Parathyroid adenoma (tissue), 2 donors: ENCODE measurements at regions not wholly inside any gene's neighbourhood (a gene's known extent, or its start where the extent isn't known, plus 50 kb on each side); places are given as distances from the start of the nearest gene placed in this dataset.
"Not testable (repeated sequence)": the region's sequence is repeated elsewhere in the genome, so short reads cannot be mapped to it uniquely, and the experiment has no call there.

Source experiments
- H2AFZ ChIP-seq: fragments of 300-600 bp; sonication (generic); one replicate; pipeline ENCODE4 v1.7.0; 2017; ENCODE audit warnings: antibody characterized with exemption, mild to moderate bottlenecking
- H3K27ac ChIP-seq: fragments of 300-600 bp; sonication (generic); one replicate; pipeline ENCODE4 v1.7.0; 2017
- H3K27me3 ChIP-seq: fragments of 300-600 bp; sonication (generic); one replicate; pipeline ENCODE4 v1.7.0; 2017; ENCODE audit warnings: low read length; ENCODE audit not compliant: control insufficient read depth, insufficient read depth
- H3K36me3 ChIP-seq: fragments of 300-600 bp; sonication (generic); one replicate; pipeline ENCODE4 v1.7.0; 2017; ENCODE audit warnings: low read length; ENCODE audit not compliant: control insufficient read depth, insufficient read depth
- H3K4me1 ChIP-seq: fragments of 300-600 bp; sonication (generic); one replicate; pipeline ENCODE4 v1.7.0; 2017; ENCODE audit warnings: control low read depth
- H3K4me2 ChIP-seq: fragments of 300-600 bp; sonication (generic); one replicate; pipeline ENCODE4 v1.7.0; 2017; ENCODE audit warnings: low read length
- H3K4me3 ChIP-seq: fragments of 300-600 bp; sonication (generic); one replicate; pipeline ENCODE4 v1.7.0; 2017; ENCODE audit warnings: low read depth, low read length
- H3K79me2 ChIP-seq: fragments of 300-600 bp; sonication (generic); one replicate; pipeline ENCODE4 v1.7.0; 2017; ENCODE audit warnings: control low read depth
- H3K9ac ChIP-seq: fragments of 300-600 bp; sonication (generic); one replicate; pipeline ENCODE4 v1.7.0; 2017; ENCODE audit warnings: mild to moderate bottlenecking
- H3K9me3 ChIP-seq: fragments of 300-600 bp; sonication (generic); one replicate; pipeline ENCODE4 v1.7.0; 2017; ENCODE audit warnings: low read length; ENCODE audit not compliant: control insufficient read depth
- CTCF ChIP-seq: fragments of 300-600 bp; sonication (generic); IDR thresholded peaks from one replicate; pipeline ENCODE4 v1.7.0; 2017; ENCODE audit warnings: antibody characterized with exemption, mild to moderate bottlenecking
- donor health status: primary hyperparathyroidism.

GRCh38 chr16:29143739-29144668 is 159.2 kb downstream of the LAT start:
- not testable (repeated sequence) for H3K79me2 ChIP-seq, H2AFZ ChIP-seq, H3K27ac ChIP-seq, H3K4me2 ChIP-seq, H3K4me1 ChIP-seq, H3K9me3 ChIP-seq, H3K4me3 ChIP-seq, H3K9ac ChIP-seq, H3K27me3 ChIP-seq, H3K36me3 ChIP-seq

DNA sequence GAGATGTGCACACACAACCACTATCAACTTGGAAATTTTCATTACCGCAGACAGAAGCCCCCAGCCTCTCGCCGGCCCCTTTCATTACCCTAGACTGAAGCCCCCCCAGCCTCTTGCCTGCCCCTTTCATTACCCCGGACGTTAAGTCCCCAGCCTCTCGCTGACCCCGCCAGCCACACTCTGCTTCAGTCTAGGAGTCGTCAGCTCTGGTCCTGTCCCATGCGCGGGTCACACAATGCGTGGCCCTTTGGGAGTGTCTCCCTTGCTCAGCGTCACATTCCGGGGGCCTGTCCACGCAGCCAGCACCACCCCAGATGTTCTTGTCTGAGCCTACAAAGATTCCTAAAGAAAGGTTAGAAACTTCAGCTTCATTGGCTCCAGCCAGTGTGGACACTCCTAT is 157.7 kb downstream of the LAT start:
- not testable (repeated sequence) for H2AFZ ChIP-seq, H3K9me3 ChIP-seq, H3K9ac ChIP-seq, H3K27ac ChIP-seq, H3K4me1 ChIP-seq, H3K4me3 ChIP-seq, H3K4me2 ChIP-seq, H3K27me3 ChIP-seq, H3K79me2 ChIP-seq, H3K36me3 ChIP-seq

- no peak overlapping the region for H2AFZ ChIP-seq
- H3K36me3 ChIP-seq: no peaks in the 10 kb centered on the region
- H3K9ac ChIP-seq: no peak overlapping the region
- no peaks in the 10 kb centered on the region for H3K27me3 ChIP-seq
- no peak for TF ChIP-seq CTCF
- no peaks in the 10 kb centered on the region for H3K9me3 ChIP-seq
- H3K4me2 ChIP-seq: no peak overlapping the region
- no peak overlapping the region for H3K27ac ChIP-seq
- H3K4me1 ChIP-seq: no peaks in the 10 kb centered on the region
- H3K4me3 ChIP-seq: no peak overlapping the region
- no peaks in the 10 kb centered on the region for H3K79me2 ChIP-seq
Observed at GRCh38 chr16:29141586-29142324, 156.9 kb downstream of the LAT start.

DNA sequence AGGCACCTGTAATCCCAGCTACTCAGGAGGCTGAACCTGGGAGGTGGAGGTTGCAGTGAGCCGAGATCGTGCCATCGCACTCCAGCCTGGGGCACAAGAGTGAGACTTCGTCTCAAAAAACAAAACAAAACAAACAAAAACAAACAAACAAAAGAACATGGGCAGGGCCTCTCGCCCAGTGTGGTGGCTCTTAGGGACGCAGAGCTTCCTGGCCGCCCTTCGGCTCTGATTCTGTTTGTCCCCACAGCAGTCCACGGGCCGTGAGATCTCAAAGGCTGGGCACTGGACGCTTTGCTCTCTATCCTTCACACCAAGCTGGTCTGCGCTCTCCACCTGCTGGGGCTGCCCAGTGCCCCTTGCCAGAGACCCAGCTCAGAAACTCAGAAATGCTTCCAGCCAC is 156.3 kb downstream of the LAT start:
- H3K4me1 ChIP-seq, H3K27ac ChIP-seq, H3K79me2 ChIP-seq, H3K36me3 ChIP-seq, H3K4me2 ChIP-seq, H3K4me3 ChIP-seq, H2AFZ ChIP-seq, H3K27me3 ChIP-seq, H3K9ac ChIP-seq, H3K9me3 ChIP-seq: not testable (repeated sequence)

- H3K79me2 ChIP-seq, H2AFZ ChIP-seq, H3K4me3 ChIP-seq: not testable (repeated sequence)
Observed at GRCh38 chr16:29139901-29140855, 155.3 kb downstream of the LAT start.

GRCh38 chr16:29139261-29139802 is 154.5 kb downstream of the LAT start:
- no peak overlapping the region for H3K4me2 ChIP-seq
- no peak overlapping the region for H3K4me3 ChIP-seq
- no peaks in the 10 kb centered on the region for H3K36me3 ChIP-seq
- no peaks in the 10 kb centered on the region for H3K9me3 ChIP-seq
- no peak overlapping the region for H3K27ac ChIP-seq
- TF ChIP-seq CTCF: no peak
- H2AFZ ChIP-seq: no peak overlapping the region
- H3K27me3 ChIP-seq: no peaks in the 10 kb centered on the region
- no peak overlapping the region for H3K9ac ChIP-seq
- H3K79me2 ChIP-seq: no peaks in the 10 kb centered on the region
- no peaks in the 10 kb centered on the region for H3K4me1 ChIP-seq

More at GRCh38 chr16:29139901-29140855, 155.3 kb downstream of the LAT start:
- not testable (repeated sequence) for H3K4me2 ChIP-seq, H3K27me3 ChIP-seq, H3K9ac ChIP-seq, H3K9me3 ChIP-seq, H3K4me1 ChIP-seq, H3K27ac ChIP-seq, H3K36me3 ChIP-seq

GRCh38 chr16:29138698-29139097 is 153.8 kb downstream of the LAT start:
- not testable (repeated sequence) for H3K79me2 ChIP-seq, H3K27me3 ChIP-seq, H2AFZ ChIP-seq, H3K4me1 ChIP-seq, H3K9ac ChIP-seq, H3K36me3 ChIP-seq, H3K9me3 ChIP-seq, H3K27ac ChIP-seq, H3K4me3 ChIP-seq, H3K4me2 ChIP-seq

DNA sequence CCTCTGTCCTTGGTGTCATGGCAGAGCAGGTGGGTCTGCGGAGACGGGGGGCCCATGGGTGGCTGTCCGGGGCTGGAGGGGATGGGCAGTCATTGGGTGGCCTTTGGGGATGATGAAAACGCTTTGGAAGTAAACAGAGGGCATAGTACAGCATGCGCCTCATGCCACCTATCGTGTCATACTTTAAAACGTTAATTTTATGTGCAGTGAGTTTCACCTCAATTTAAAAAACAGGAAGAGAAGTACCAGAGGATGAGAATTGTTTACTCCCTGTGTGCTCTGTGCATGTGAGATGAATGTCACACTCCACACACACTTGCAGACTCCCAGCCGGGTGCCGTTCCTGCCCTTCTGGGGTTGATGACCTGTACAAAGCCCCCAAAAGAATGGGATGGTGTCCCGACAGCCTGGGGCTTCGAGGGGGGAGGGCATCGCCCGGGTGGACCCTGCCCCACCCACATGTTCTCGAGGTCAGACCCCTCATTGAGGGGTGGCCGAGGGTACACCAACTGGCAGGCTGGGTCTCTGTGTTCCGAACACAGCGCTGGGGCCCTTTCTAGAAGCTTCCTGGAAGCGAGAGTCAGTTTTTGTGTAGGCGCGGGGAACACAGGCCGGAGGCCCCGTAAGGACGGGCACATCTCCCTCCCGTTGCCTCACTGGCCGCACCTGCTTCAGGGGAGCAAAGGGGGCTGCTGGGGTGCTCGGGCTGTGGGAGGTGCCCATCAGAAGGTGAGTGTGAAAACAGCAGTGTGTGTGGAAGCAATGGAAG is 153.2 kb downstream of the LAT start:
- not testable (repeated sequence) for H3K9me3 ChIP-seq, H3K9ac ChIP-seq, H3K4me1 ChIP-seq, H3K36me3 ChIP-seq, H3K4me2 ChIP-seq, H3K27ac ChIP-seq, H3K79me2 ChIP-seq, H3K4me3 ChIP-seq, H2AFZ ChIP-seq, H3K27me3 ChIP-seq
